Sigmoid colon (tissue), 6 donors: ENCODE measurements at regions not wholly inside any gene's neighbourhood (a gene's known extent, or its start where the extent isn't known, plus 50 kb on each side); places are given as distances from the start of the nearest gene placed in this dataset.
"Not testable (repeated sequence)": the region's sequence is repeated elsewhere in the genome, so short reads cannot be mapped to it uniquely, and the experiment has no call there.

Source experiments
- DNase-seq: peaks from one replicate; pipeline ENCODE4 v3.0.0-alpha.2; 2019
- H3K27ac ChIP-seq, 4 donors: fragments of 200-600 bp; sonication (generic); one replicate each; pipeline ENCODE4 v1.5.1; 2016 to 2019; ENCODE audit warnings: mild to moderate bottlenecking in 1 of 4
- H3K27me3 ChIP-seq, 3 donors: fragments of 200-600 bp; sonication (generic); one replicate each; pipeline ENCODE4 v1.5.1; 2019; ENCODE audit warnings: mild to moderate bottlenecking in 1 of 3
- H3K36me3 ChIP-seq, 4 donors: fragments of 200-600 bp; sonication (generic); one replicate each; pipeline ENCODE4 v1.5.1; 2016 to 2019
- H3K4me1 ChIP-seq, 4 donors: fragments of 200-600 bp; sonication (generic); one replicate each; pipeline ENCODE4 v1.5.1; 2017 to 2019
- H3K4me3 ChIP-seq, 4 donors: fragments of 200-600 bp; sonication (generic); one replicate each; pipeline ENCODE4 v1.5.1; 2017 to 2019; ENCODE audit warnings: mild to moderate bottlenecking in 2 of 4, moderate library complexity in 1 of 4
- H3K9me3 ChIP-seq, 4 donors: fragments of 200-600 bp in 3 of 4; sonication (generic) in 3 of 4; one replicate each; pipeline versions ENCODE4 v1.5.1 to v1.6.1; 2013 to 2019
- CTCF ChIP-seq, 4 experiments: fragments of 450-650 bp in 3 of 4; fragments of 200-600 bp in 1 of 4; IDR thresholded peaks; one replicate each; pipeline ENCODE4 v1.5.1; 2016 to 2019; ENCODE audit warnings: antibody characterized with exemption in 4 of 4, mild to moderate bottlenecking in 3 of 4, moderate library complexity in 2 of 4
- EP300 ChIP-seq, 4 donors: sonication (generic); formaldehyde crosslinking; IDR thresholded peaks; one replicate each; pipeline ENCODE4 v1.6.1; 2017; ENCODE audit warnings: antibody characterized with exemption in 4 of 4
- POLR2A ChIP-seq, 2 donors: fragments of 450-650 bp; IDR thresholded peaks; one replicate each; pipeline ENCODE4 v1.6.1; 2016; ENCODE audit warnings: antibody characterized with exemption in 2 of 2, mild to moderate bottlenecking in 2 of 2, moderate library complexity in 2 of 2
- POLR2AphosphoS5 ChIP-seq, 4 donors: sonication (generic); formaldehyde crosslinking; IDR thresholded peaks; one replicate each; pipeline ENCODE4 v1.6.1; 2017; ENCODE audit warnings: antibody characterized with exemption in 4 of 4
- WGBS, 2 donors: extraction: QIAGEN DNeasy Blood & Tissue Kit; methylation state at CpG; one replicate each; pipeline ENCODE4 v1.1.7; 2013; 5-methylcytosine and 5-hydroxymethylcytosine counted together
- intact Hi-C: fragments of 100-400 bp; cut with DNase I; formaldehyde crosslinking; loops from one replicate; pipeline ENCODE4 v1.15.1; 2023
- donor health status: healthy with polysubstance abuse.
- donor health status: healthy.

GRCh38 chr16:5187402-5187952, 89.9 kb upstream of the EEF2KMT start:
- no peak overlapping the region for H3K4me3 ChIP-seq
- 85 to 91% methylated on average over 14 of the region's 14 CpGs for WGBS, 2 donors
- no peaks in the 10 kb centered on the region for H3K9me3 ChIP-seq
- intact Hi-C loops = no loop called here
- no peaks in the 10 kb centered on the region for H3K27me3 ChIP-seq
- H3K4me1 ChIP-seq = no peaks in the 10 kb centered on the region
- no peak for DNase-seq
- H3K27ac ChIP-seq = no peak overlapping the region
- H3K36me3 ChIP-seq = no peaks in the 10 kb centered on the region
- TF ChIP-seq EP300 (IDR thresholded peaks at IDR 0.05) (no peak), POLR2A (IDR thresholded peaks at IDR 0.05) (no peak), CTCF (IDR thresholded peaks at IDR 0.05) (no peak), POLR2AphosphoS5 (IDR thresholded peaks at IDR 0.05) (no peak)

- Histone ChIP-seq H3K27ac (no peak overlapping the region), H3K9me3 (no peaks in the 10 kb centered on the region), H3K4me3 (no peak overlapping the region), H3K36me3 (no peaks in the 10 kb centered on the region), H3K4me1 (no peaks in the 10 kb centered on the region), H3K27me3 (no peaks in the 10 kb centered on the region)
- no peak for TF ChIP-seq EP300 (IDR thresholded peaks at IDR 0.05)
- no peak for TF ChIP-seq CTCF (IDR thresholded peaks at IDR 0.05)
- TF ChIP-seq POLR2AphosphoS5 (IDR thresholded peaks at IDR 0.05) = no peak
- TF ChIP-seq POLR2A (IDR thresholded peaks at IDR 0.05) = no peak
- intact Hi-C loops = no loop called here
- WGBS, 2 donors = 94 to 96% methylated on average over 33 to 34 of the region's 34 CpGs
- DNase-seq = no peak
These were observed 88.8 kb upstream of the EEF2KMT start for GRCh38 chr16:5186381-5186903.

- no peak for TF ChIP-seq POLR2A (IDR thresholded peaks at IDR 0.05)
- no peak for TF ChIP-seq CTCF (IDR thresholded peaks at IDR 0.05)
- no peak for TF ChIP-seq POLR2AphosphoS5 (IDR thresholded peaks at IDR 0.05)
- no peak for TF ChIP-seq EP300 (IDR thresholded peaks at IDR 0.05)
- Histone ChIP-seq H3K9me3 (peaks cover 0 to 15% (median 0%) of the 10 kb centered on the region in 4 donors), H3K4me1 (peaks cover 0 to 8% (median 2%) of the 10 kb centered on the region in 4 donors), H3K27me3 (no peaks in the 10 kb centered on the region), H3K4me3 (no peak overlapping the region), H3K27ac (no peak overlapping the region), H3K36me3 (no peaks in the 10 kb centered on the region)
- intact Hi-C loops = no loop called here
- 32 to 33% methylated on average over 4 of the region's 4 CpGs for WGBS, 2 donors
- DNase-seq = no peak
These were observed 78.9 kb upstream of the EEF2KMT start for GRCh38 chr16:5176505-5176904.

GRCh38 chr16:5175266-5175665, 77.7 kb upstream of the EEF2KMT start:
- TF ChIP-seq CTCF (IDR thresholded peaks at IDR 0.05) = no peak
- no peak for TF ChIP-seq EP300 (IDR thresholded peaks at IDR 0.05)
- no peak for TF ChIP-seq POLR2A (IDR thresholded peaks at IDR 0.05)
- no peak for TF ChIP-seq POLR2AphosphoS5 (IDR thresholded peaks at IDR 0.05)
- Histone ChIP-seq H3K4me1 (peaks cover 0 to 8% (median 2%) of the 10 kb centered on the region in 4 donors), H3K4me3 (no peak overlapping the region), H3K27ac (no peak overlapping the region), H3K9me3 (peaks cover 0 to 15% (median 0%) of the 10 kb centered on the region in 4 donors), H3K36me3 (no peaks in the 10 kb centered on the region), H3K27me3 (no peaks in the 10 kb centered on the region)
- intact Hi-C loops = no loop called here
- WGBS, 2 donors = 18 to 59% methylated on average over 5 of the region's 5 CpGs
- DNase-seq = no peak

GRCh38 chr16:5166486-5166885, 68.9 kb upstream of the EEF2KMT start:
- TF ChIP-seq CTCF (IDR thresholded peaks at IDR 0.05) = no peak
- no peak for TF ChIP-seq EP300 (IDR thresholded peaks at IDR 0.05)
- no peak for TF ChIP-seq POLR2AphosphoS5 (IDR thresholded peaks at IDR 0.05)
- no peak for TF ChIP-seq POLR2A (IDR thresholded peaks at IDR 0.05)
- no peak for DNase-seq
- Histone ChIP-seq H3K27me3 (peaks cover 0 to 28% (median 0%) of the 10 kb centered on the region in 3 donors), H3K9me3 (peaks cover 0 to 1% (median 0%) of the 10 kb centered on the region in 4 donors), H3K4me3 (no peak overlapping the region), H3K4me1 (no peaks in the 10 kb centered on the region), H3K27ac (no peak overlapping the region), H3K36me3 (no peaks in the 10 kb centered on the region)
- WGBS, 2 donors = 20 to 37% methylated on average over 6 of the region's 6 CpGs
- intact Hi-C loops = no loop called here

- H3K4me3 ChIP-seq, H3K9me3 ChIP-seq, intact Hi-C loops, H3K36me3 ChIP-seq, DNase-seq, H3K27ac ChIP-seq, H3K4me1 ChIP-seq: not testable (repeated sequence)
- H3K27me3 ChIP-seq = peaks cover 0 to 28% (median 0%) of the 10 kb centered on the region in 3 donors
- 84 to 85% methylated on average over 1 of the region's 1 CpG for WGBS, 2 donors
These were observed 67.8 kb upstream of the EEF2KMT start for GRCh38 chr16:5165429-5165828.

GRCh38 chr16:5162801-5163200, 65.2 kb upstream of the EEF2KMT start:
- DNase-seq, intact Hi-C loops, H3K27ac ChIP-seq, H3K36me3 ChIP-seq, H3K4me3 ChIP-seq, H3K4me1 ChIP-seq, H3K9me3 ChIP-seq: not testable (repeated sequence)
- H3K27me3 ChIP-seq = peaks cover 0 to 24% (median 0%) of the 10 kb centered on the region in 3 donors
- 87 to 89% methylated on average over 5 of the region's 5 CpGs for WGBS, 2 donors
